CD4-positive, alpha-beta T cell (primary cell): ENCODE measurements at regions not wholly inside any gene's neighbourhood (a gene's known extent, or its start where the extent isn't known, plus 50 kb on each side); places are given as distances from the start of the nearest gene placed in this dataset.
A peak's percentile ranks its signal among the peaks of the same experiment; 100 is the strongest.

Source experiments
- ATAC-seq: fragments of 200-7000 bp; cut with Tn5 transposase; one replicate; pipeline ENCODE4 v1.10.0; 2022; ENCODE audit warnings: mild to moderate bottlenecking; ENCODE audit not compliant: poor library complexity
- CTCF ChIA-PET: fragments of 350-600 bp; sonication (Branson Sonifier 250); formaldehyde crosslinking; loops from one replicate; lab custom pipeline; 2021; ENCODE audit warnings: antibody characterized with exemption, inconsistent platforms; lab: Charles Lee
- POLR2A ChIA-PET: fragments of 350-600 bp; sonication (Branson Sonifier 250); formaldehyde crosslinking; loops from one replicate; lab custom pipeline; 2021; ENCODE audit warnings: antibody characterized with exemption, inconsistent platforms; lab: Charles Lee
- DNase-seq, 14 experiments: peaks; one replicate each; pipeline ENCODE4 v3.0.0-alpha.2; 2013 to 2020; ENCODE audit warnings: mixed read lengths in 2 of 14
- H3K27ac ChIP-seq, 2 donors: one replicate each; pipeline versions ENCODE4 v1.5.1 to v1.7.0; 2013; ENCODE audit warnings: low read length in 2 of 2, low read depth in 1 of 2, mild to moderate bottlenecking in 1 of 2
- H3K27me3 ChIP-seq, 2 experiments: 1 replicate in 1 of 2; 2 replicates in 1 of 2; pipeline versions ENCODE4 v1.6.1 to v1.7.0; 2013; ENCODE audit warnings: low read length in 2 of 2, control low read depth in 1 of 2, mild to moderate bottlenecking in 1 of 2, moderate library complexity in 1 of 2; ENCODE audit not compliant: insufficient read depth in 2 of 2, control insufficient read depth in 1 of 2
- H3K36me3 ChIP-seq: one replicate; pipeline ENCODE4 v1.6.1; 2013; ENCODE audit warnings: low read length, control low read depth; ENCODE audit not compliant: insufficient read depth
- H3K4me1 ChIP-seq: one replicate; pipeline ENCODE4 v1.6.1; 2013; ENCODE audit warnings: low read length, control low read depth; ENCODE audit not compliant: insufficient read depth
- H3K4me3 ChIP-seq: one replicate; pipeline ENCODE4 v1.5.1; 2013; ENCODE audit warnings: mild to moderate bottlenecking, low read length, moderate library complexity
- H3K9me3 ChIP-seq, 2 experiments: 1 replicate in 1 of 2; 2 replicates in 1 of 2; pipeline versions ENCODE4 v1.6.1 to v1.7.0; 2013; ENCODE audit warnings: low read length in 2 of 2, mild to moderate bottlenecking in 2 of 2, control low read depth in 1 of 2, moderate library complexity in 1 of 2; ENCODE audit not compliant: control insufficient read depth in 1 of 2, insufficient read depth in 1 of 2
- H3K27ac Mint-ChIP-seq: one replicate; pipeline ENCODE4 v1.8.0; 2020; ENCODE audit warnings: mixed read lengths
- H3K27me3 Mint-ChIP-seq: one replicate; pipeline ENCODE4 v1.8.0; 2021; ENCODE audit warnings: mixed read lengths
- H3K36me3 Mint-ChIP-seq: one replicate; pipeline ENCODE4 v1.8.0; 2021; ENCODE audit warnings: low read depth, mixed read lengths
- H3K4me1 Mint-ChIP-seq: one replicate; pipeline ENCODE4 v1.8.0; 2021; ENCODE audit warnings: low read depth, mixed read lengths
- H3K4me3 Mint-ChIP-seq: one replicate; pipeline ENCODE4 v1.8.0; 2020; ENCODE audit warnings: mild to moderate bottlenecking, mixed read lengths
- H3K9me3 Mint-ChIP-seq: one replicate; pipeline ENCODE4 v1.8.0; 2020; ENCODE audit warnings: mixed read lengths
- intact Hi-C, 2 experiments: fragments of 100-400 bp; cut with DNase I in 1 of 2; cut with micrococcal nuclease in 1 of 2; formaldehyde crosslinking; loops; one replicate each; pipeline versions ENCODE4 v1.15.1 to v1.9.0; 2023 to 2025; cut with DNase I, micrococcal nuclease
- TF ChIP-seq, protein P1 (sequence below): fragments of 200-600 bp; IDR thresholded peaks from one replicate; pipeline ENCODE4 v1.8.0; 2022; ENCODE audit warnings: antibody characterized with exemption, mild to moderate bottlenecking

- no peaks in the 10 kb centered on the region for H3K36me3 ChIP-seq
- ATAC-seq (no peak), DNase-seq (no peak)
- Mint-ChIP-seq H3K4me3 (no peak overlapping the region), H3K27ac (no peak overlapping the region), H3K27me3 (no peaks in the 10 kb centered on the region), H3K9me3 (no peaks in the 10 kb centered on the region), H3K4me1 (peaks cover 35% of the 10 kb centered on the region), H3K36me3 (no peaks in the 10 kb centered on the region)
- H3K27me3 ChIP-seq = no peaks in the 10 kb centered on the region
- TF ChIP-seq, protein P1, sequence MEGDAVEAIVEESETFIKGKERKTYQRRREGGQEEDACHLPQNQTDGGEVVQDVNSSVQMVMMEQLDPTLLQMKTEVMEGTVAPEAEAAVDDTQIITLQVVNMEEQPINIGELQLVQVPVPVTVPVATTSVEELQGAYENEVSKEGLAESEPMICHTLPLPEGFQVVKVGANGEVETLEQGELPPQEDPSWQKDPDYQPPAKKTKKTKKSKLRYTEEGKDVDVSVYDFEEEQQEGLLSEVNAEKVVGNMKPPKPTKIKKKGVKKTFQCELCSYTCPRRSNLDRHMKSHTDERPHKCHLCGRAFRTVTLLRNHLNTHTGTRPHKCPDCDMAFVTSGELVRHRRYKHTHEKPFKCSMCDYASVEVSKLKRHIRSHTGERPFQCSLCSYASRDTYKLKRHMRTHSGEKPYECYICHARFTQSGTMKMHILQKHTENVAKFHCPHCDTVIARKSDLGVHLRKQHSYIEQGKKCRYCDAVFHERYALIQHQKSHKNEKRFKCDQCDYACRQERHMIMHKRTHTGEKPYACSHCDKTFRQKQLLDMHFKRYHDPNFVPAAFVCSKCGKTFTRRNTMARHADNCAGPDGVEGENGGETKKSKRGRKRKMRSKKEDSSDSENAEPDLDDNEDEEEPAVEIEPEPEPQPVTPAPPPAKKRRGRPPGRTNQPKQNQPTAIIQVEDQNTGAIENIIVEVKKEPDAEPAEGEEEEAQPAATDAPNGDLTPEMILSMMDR = no peak
- POLR2A ChIA-PET = no interaction called here
- peak overlapping the region in 1 of 2 donors; percentile 62 for H3K27ac ChIP-seq
- no peaks in the 10 kb centered on the region for H3K9me3 ChIP-seq
- CTCF ChIA-PET = no interaction called here
- no peak overlapping the region for H3K4me3 ChIP-seq
- intact Hi-C loops = no loop called here
- H3K4me1 ChIP-seq = peaks cover 30% of the 10 kb centered on the region
These were observed 184.8 kb upstream of the NLGN4Y start for GRCh38 chrY:14339524-14339923.

- peaks cover 45% of the 10 kb centered on the region for H3K4me1 Mint-ChIP-seq
- H3K27ac Mint-ChIP-seq = peak overlapping the region; percentile 82
- H3K27me3 ChIP-seq = no peaks in the 10 kb centered on the region
- no peaks in the 10 kb centered on the region for H3K9me3 Mint-ChIP-seq
- H3K36me3 Mint-ChIP-seq = no peaks in the 10 kb centered on the region
- H3K27me3 Mint-ChIP-seq = no peaks in the 10 kb centered on the region
- H3K27ac ChIP-seq = peak overlapping the region in 1 of 2 donors; percentile 62
- ChIA-PET CTCF (no interaction called here), POLR2A (interaction anchor here (1.1 to 2.3 kb wide), 4 partner anchors 39 to 861 kb away, joined by 3 to 10 read pairs (median 4); partner anchors contain the start of gene UTY)
- H3K4me1 ChIP-seq = peaks cover 32% of the 10 kb centered on the region
- DNase-seq (peak in 7 of 14 experiments; percentile 4 to 88 (median 16)), ATAC-seq (peak; percentile 69)
- no peaks in the 10 kb centered on the region for H3K36me3 ChIP-seq
- peak overlapping the region; percentile 57 for H3K4me3 Mint-ChIP-seq
- H3K4me3 ChIP-seq = peak overlapping the region; percentile 15
- intact Hi-C loops = no loop called here
- TF ChIP-seq, protein P1 = no peak
- no peaks in the 10 kb centered on the region for H3K9me3 ChIP-seq
These were observed 183.7 kb upstream of the NLGN4Y start for GRCh38 chrY:14340459-14341143.

GRCh38 chrY:14344648-14345333 lies 179.5 kb upstream of the NLGN4Y start:
- ChIA-PET POLR2A (interaction anchor here (0.9 kb wide), 1 partner anchor 88 kb away, joined by 3 read pairs; no protein-coding TSS in a partner anchor), CTCF (no interaction called here)
- Histone ChIP-seq H3K36me3 (no peaks in the 10 kb centered on the region), H3K27ac (peak overlapping the region; percentile 21 to 86), H3K27me3 (no peaks in the 10 kb centered on the region), H3K4me3 (peak overlapping the region; percentile 49), H3K9me3 (no peaks in the 10 kb centered on the region), H3K4me1 (peaks cover 29% of the 10 kb centered on the region)
- ATAC-seq (peak; percentile 43), DNase-seq (peak in 4 of 14 experiments; percentile 6 to 87 (median 76))
- Mint-ChIP-seq H3K4me3 (peak overlapping the region; percentile 83), H3K36me3 (no peaks in the 10 kb centered on the region), H3K27me3 (no peaks in the 10 kb centered on the region), H3K9me3 (no peaks in the 10 kb centered on the region), H3K4me1 (peaks cover 51% of the 10 kb centered on the region), H3K27ac (peak overlapping the region; percentile 80)
- intact Hi-C loops = no loop called here
- TF ChIP-seq, protein P1 = no peak
